Transverse colon (tissue), 4 donors: ENCODE measurements at regions not wholly inside any gene's neighbourhood (a gene's known extent, or its start where the extent isn't known, plus 50 kb on each side); places are given as distances from the start of the nearest gene placed in this dataset.

Experiments used
- CTCF ChIP-seq, 5 experiments: fragments of 200-600 bp in 3 of 5; fragments of 450-650 bp in 2 of 5; sonication (generic) in 3 of 5; IDR thresholded peaks; 1 replicate in 2 of 5; 2 replicates in 3 of 5; pipeline ENCODE4 v1.5.1; 2016 to 2017; ENCODE audit warnings: antibody characterized with exemption in 5 of 5, inconsistent platforms in 3 of 5, mild to moderate bottlenecking in 2 of 5, moderate library complexity in 1 of 5
- EP300 ChIP-seq: sonication (generic); formaldehyde crosslinking; IDR thresholded peaks from one replicate; pipeline ENCODE4 v1.6.1; 2017; ENCODE audit warnings: antibody characterized with exemption, low read depth
- POLR2A ChIP-seq: fragments of 450-650 bp; IDR thresholded peaks from one replicate; pipeline ENCODE4 v1.6.1; 2016; ENCODE audit warnings: antibody characterized with exemption, mild to moderate bottlenecking, moderate library complexity
- POLR2AphosphoS5 ChIP-seq, 3 donors: sonication (generic); formaldehyde crosslinking; IDR thresholded peaks; one replicate each; pipeline ENCODE4 v1.6.1; 2016; ENCODE audit warnings: antibody characterized with exemption in 3 of 3

DNA sequence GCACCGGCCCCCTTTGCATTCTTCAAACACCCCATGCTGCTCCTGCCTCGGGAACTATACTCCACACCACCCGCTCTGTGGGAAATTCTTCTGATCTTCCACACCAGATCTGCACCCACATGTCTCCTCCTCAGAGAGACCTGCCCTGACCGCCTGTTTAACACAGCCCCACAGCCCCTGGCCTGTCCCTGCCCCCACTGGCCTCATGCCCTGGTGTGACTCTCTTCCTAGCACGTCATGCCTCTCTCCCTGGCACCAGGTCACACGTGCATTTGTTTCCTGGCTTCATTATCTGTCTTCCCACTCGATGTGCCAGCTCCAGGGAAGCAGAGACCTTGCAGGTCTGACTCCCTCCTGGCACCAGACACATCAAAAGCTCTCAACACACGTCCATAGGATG, 79.6 kb downstream of the ANKRD60 start:
- TF ChIP-seq CTCF (IDR thresholded peaks at IDR 0.05) (no peak), POLR2AphosphoS5 (IDR thresholded peaks at IDR 0.05) (no peak), POLR2A (no peak), EP300 (no peak)
